Muscle layer of colon (tissue), 2 donors: ENCODE measurements at regions not wholly inside any gene's neighbourhood (a gene's known extent, or its start where the extent isn't known, plus 50 kb on each side); places are given as distances from the start of the nearest gene placed in this dataset.
"Not testable (repeated sequence)": the region's sequence is repeated elsewhere in the genome, so short reads cannot be mapped to it uniquely, and the experiment has no call there.

Source experiments
- H3K27ac ChIP-seq: one replicate; pipeline ENCODE4 v1.7.0; 2013; ENCODE audit warnings: low read depth, mild to moderate bottlenecking, low read length, moderate library complexity
- H3K27me3 ChIP-seq, 2 donors: one replicate each; pipeline ENCODE4 v1.7.0; 2013; ENCODE audit warnings: low read length in 2 of 2, mild to moderate bottlenecking in 2 of 2; ENCODE audit not compliant: insufficient read depth in 2 of 2, control insufficient read depth in 1 of 2
- H3K36me3 ChIP-seq: one replicate; pipeline ENCODE4 v1.7.0; 2013; ENCODE audit warnings: mild to moderate bottlenecking, low read length; ENCODE audit not compliant: insufficient read depth
- H3K4me1 ChIP-seq: one replicate; pipeline ENCODE4 v1.7.0; 2013; ENCODE audit warnings: mild to moderate bottlenecking, low read length; ENCODE audit not compliant: insufficient read depth
- H3K4me3 ChIP-seq, 2 donors: one replicate each; pipeline ENCODE4 v1.7.0; 2013; ENCODE audit warnings: low read length in 2 of 2, low read depth in 1 of 2, mild to moderate bottlenecking in 1 of 2, moderate library complexity in 1 of 2
- H3K9ac ChIP-seq: one replicate; pipeline ENCODE4 v1.7.0; 2013; ENCODE audit warnings: low read length
- H3K9me3 ChIP-seq: one replicate; pipeline ENCODE4 v1.7.0; 2013; ENCODE audit warnings: mild to moderate bottlenecking, low read length
- donor health status: abdominal sarcoma.
- donor health status: Adenocarcinoma of cecum.

DNA sequence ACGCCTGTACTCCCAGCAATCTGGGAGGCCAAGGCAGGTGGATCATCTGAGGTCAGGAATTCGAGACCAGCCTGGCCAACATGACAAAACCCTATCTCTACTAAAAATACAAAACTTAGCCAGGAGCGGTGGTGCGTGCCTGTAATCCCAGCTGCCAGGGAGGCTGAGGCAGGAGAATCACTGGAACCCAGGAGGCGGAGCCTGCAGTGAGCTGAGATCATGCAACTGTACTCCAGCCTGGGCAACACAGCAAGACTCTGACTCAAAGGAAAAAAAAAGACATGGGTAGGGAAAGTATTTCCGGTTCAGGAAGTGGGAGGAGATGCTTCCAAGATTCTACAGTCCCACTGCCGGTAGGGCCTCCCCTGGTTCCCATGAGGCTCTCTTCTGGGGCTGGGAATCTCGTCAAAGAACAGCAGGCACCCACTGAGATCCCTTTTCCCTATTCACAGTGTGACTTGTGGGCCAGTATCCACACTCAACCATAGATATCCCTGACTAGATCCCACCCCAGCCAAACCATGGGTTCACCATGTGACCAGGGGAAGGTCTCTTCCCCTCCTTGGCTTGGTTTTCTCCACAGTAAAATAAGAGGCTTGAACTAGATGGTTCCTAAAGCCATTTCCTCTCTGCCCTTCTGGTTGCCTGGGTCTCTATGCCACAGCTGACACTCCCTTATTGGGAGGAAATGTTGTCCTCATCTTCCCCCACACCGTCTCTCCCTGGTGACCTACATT lies 443.3 kb downstream of the BUD13 start:
- Histone ChIP-seq H3K27me3 (no peaks in the 10 kb centered on the region), H3K9me3 (no peaks in the 10 kb centered on the region), H3K4me1 (no peaks in the 10 kb centered on the region), H3K27ac (no peak overlapping the region), H3K4me3 (no peak overlapping the region), H3K9ac (no peak overlapping the region), H3K36me3 (no peaks in the 10 kb centered on the region)

DNA sequence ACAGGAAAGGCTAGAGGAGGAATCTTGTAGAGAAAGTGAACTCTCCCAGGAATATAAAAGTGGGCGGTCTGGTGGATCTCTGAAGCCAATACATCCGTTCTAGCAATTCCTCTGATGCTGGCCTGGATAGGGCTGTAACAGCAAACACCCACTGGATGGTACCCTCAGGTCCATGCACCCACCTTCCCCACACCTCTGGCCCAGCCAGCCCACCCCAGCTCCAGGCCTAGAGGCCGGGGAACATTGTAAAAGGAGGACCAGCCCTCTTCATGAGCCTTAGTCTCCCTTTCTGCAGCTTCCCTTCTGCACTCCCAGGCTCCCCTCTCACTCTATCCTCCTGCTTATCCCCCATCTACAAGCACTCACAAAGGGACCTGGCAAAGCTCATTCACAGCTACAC lies 443.9 kb downstream of the BUD13 start:
- Histone ChIP-seq H3K36me3 (no peaks in the 10 kb centered on the region), H3K4me1 (no peaks in the 10 kb centered on the region), H3K9ac (no peak overlapping the region)

GRCh38 chr11:116328391-116328790 lies 444.4 kb downstream of the BUD13 start:
- Histone ChIP-seq H3K4me1 (no peaks in the 10 kb centered on the region), H3K27ac (no peak overlapping the region), H3K9ac (no peak overlapping the region), H3K4me3 (no peak overlapping the region), H3K36me3 (no peaks in the 10 kb centered on the region), H3K9me3 (no peaks in the 10 kb centered on the region), H3K27me3 (no peaks in the 10 kb centered on the region)

More for the DNA sequence above, 443.9 kb downstream of the BUD13 start:
- no peaks in the 10 kb centered on the region for H3K27me3 ChIP-seq
- no peak overlapping the region for H3K4me3 ChIP-seq
- no peaks in the 10 kb centered on the region for H3K9me3 ChIP-seq
- H3K27ac ChIP-seq = no peak overlapping the region

- Histone ChIP-seq H3K4me1 (no peaks in the 10 kb centered on the region), H3K27me3 (no peaks in the 10 kb centered on the region), H3K9me3 (no peaks in the 10 kb centered on the region), H3K27ac (no peak overlapping the region), H3K36me3 (no peaks in the 10 kb centered on the region), H3K9ac (no peak overlapping the region), H3K4me3 (no peak overlapping the region)
Measured at GRCh38 chr11:116326146-116326545, 446.6 kb downstream of the BUD13 start.

GRCh38 chr11:116325247-116325646 lies 447.5 kb downstream of the BUD13 start:
- Histone ChIP-seq H3K9me3 (no peaks in the 10 kb centered on the region), H3K9ac (no peak overlapping the region), H3K27ac (no peak overlapping the region), H3K4me1 (no peaks in the 10 kb centered on the region), H3K27me3 (no peaks in the 10 kb centered on the region), H3K4me3 (no peak overlapping the region), H3K36me3 (no peaks in the 10 kb centered on the region)

DNA sequence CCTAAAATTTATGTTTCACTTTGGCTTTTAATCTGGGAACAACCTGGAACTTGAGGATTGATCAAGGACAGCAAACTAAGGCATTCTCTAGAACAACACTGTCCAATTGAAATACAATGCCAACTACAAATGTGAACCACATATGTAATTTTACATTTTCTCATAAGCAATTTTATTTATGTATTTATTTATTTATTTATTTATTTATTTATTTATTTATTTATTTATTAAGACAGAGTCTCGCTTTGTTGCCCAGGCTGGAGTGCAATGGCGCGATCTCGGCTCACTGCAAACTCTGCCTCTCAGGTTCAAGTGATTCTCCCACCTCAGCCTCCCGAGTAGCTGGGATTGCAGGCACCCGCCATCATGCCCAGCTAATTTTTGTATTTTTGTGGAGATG lies 448.7 kb downstream of the BUD13 start:
- H3K9me3 ChIP-seq, H3K36me3 ChIP-seq, H3K9ac ChIP-seq, H3K27me3 ChIP-seq, H3K4me1 ChIP-seq, H3K4me3 ChIP-seq, H3K27ac ChIP-seq: not testable (repeated sequence)

DNA sequence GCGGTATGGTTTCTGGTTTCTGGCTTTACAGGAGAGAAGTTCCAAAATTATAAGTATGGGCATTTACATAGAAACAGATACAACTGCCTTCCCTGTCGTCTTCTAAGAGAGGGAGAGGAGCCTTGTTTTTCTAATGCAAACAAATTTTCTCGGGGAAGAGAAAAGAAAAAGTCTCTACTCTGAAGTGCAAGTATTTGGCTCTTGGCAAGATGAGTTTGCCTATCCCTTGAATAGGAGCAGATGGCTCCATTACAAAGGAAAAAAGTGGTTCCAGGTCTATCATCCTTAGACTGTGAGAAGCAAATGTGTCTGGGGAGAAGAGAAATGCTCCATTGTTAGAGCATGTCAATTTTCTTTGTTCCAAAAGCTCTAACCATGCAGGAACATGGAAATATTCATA lies 455.6 kb downstream of the BUD13 start:
- H3K36me3 ChIP-seq = no peaks in the 10 kb centered on the region
- peaks cover 14% of the 10 kb centered on the region for H3K4me1 ChIP-seq
- no peak overlapping the region for H3K27ac ChIP-seq
- H3K9ac ChIP-seq = no peak overlapping the region
- H3K27me3 ChIP-seq = no peaks in the 10 kb centered on the region
- no peaks in the 10 kb centered on the region for H3K9me3 ChIP-seq
- H3K4me3 ChIP-seq = no peak overlapping the region

DNA sequence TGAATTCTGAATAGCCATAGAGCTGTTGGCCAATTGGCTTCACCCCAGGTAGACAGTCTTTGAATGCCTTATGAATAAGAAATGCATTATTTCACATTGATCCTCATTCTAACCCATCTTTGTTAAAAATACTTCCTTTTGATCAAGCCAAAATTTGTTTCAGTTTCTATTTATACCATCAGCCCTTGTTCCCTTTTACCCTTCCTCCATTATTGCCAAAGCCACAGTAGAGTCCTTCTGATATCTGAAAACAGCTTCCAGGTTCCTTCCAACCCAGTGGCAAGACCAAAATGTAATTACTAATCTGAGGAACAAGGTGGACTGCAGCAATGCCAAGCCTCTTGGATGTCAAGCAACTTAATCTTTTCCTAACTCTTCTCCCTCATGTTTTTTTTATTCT lies 458.8 kb downstream of the BUD13 start:
- H3K27me3 ChIP-seq = no peaks in the 10 kb centered on the region
- no peak overlapping the region for H3K9ac ChIP-seq
- no peaks in the 10 kb centered on the region for H3K9me3 ChIP-seq
- H3K36me3 ChIP-seq = no peaks in the 10 kb centered on the region
- H3K27ac ChIP-seq = no peak overlapping the region
- peaks cover 14% of the 10 kb centered on the region for H3K4me1 ChIP-seq
- no peak overlapping the region for H3K4me3 ChIP-seq

GRCh38 chr11:116312570-116313391 lies 460.0 kb downstream of the BUD13 start:
- Histone ChIP-seq H3K4me3 (no peak overlapping the region), H3K9ac (no peak overlapping the region), H3K9me3 (no peaks in the 10 kb centered on the region), H3K27me3 (no peaks in the 10 kb centered on the region), H3K4me1 (peaks cover 14% of the 10 kb centered on the region), H3K27ac (no peak overlapping the region), H3K36me3 (no peaks in the 10 kb centered on the region)

DNA sequence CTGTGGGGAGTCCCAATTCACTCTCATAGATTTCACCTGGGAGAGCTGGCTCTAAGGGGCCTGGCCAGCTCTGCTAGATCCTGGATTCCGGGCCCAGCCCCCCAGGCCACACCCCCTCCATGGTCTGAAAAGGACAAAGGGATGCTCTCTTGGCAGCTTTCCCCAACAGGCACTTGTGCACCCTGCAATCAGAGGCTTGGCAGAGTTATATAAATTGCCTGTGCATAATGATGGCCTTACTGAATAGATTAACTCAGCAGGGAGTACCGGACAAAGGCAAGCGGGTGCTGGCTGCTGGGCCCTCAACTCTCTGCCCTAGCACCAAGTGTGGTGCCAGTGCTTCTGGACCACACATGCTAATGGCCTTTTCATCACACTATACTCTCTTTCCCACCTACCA lies 461.6 kb downstream of the BUD13 start:
- Histone ChIP-seq H3K9ac (no peak overlapping the region), H3K4me3 (no peak overlapping the region), H3K9me3 (no peaks in the 10 kb centered on the region), H3K4me1 (peaks cover 14% of the 10 kb centered on the region), H3K27ac (no peak overlapping the region), H3K36me3 (no peaks in the 10 kb centered on the region), H3K27me3 (no peaks in the 10 kb centered on the region)

DNA sequence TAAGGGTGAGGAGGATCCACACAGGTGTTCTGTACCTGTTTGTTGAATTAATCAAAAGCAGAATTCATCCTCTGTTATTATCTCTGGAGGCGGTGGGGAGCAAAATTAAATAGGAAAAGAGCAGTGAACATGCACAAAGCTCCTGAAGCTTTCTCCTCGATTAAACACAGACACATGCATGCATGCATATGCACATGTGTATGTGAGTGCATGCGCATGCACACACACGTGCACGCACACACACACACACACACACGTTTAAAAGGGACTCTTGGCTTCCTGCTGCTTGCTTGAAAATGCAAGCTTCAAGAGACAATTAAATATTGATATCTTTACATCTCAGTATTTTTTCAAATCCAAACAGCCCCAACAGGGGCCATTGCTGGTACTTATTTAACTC lies 462.1 kb downstream of the BUD13 start:
- Histone ChIP-seq H3K9me3 (no peaks in the 10 kb centered on the region), H3K27me3 (no peaks in the 10 kb centered on the region), H3K4me1 (peaks cover 14% of the 10 kb centered on the region), H3K36me3 (no peaks in the 10 kb centered on the region), H3K4me3 (no peak overlapping the region), H3K27ac (no peak overlapping the region), H3K9ac (no peak overlapping the region)

GRCh38 chr11:116310226-116310625 lies 462.6 kb downstream of the BUD13 start:
- H3K36me3 ChIP-seq = no peaks in the 10 kb centered on the region
- H3K9me3 ChIP-seq = no peaks in the 10 kb centered on the region
- no peak overlapping the region for H3K9ac ChIP-seq
- peaks cover 14% of the 10 kb centered on the region for H3K4me1 ChIP-seq
- no peaks in the 10 kb centered on the region for H3K27me3 ChIP-seq
- H3K27ac ChIP-seq = no peak overlapping the region
- H3K4me3 ChIP-seq = no peak overlapping the region
